A673 (cell line): ENCODE measurements at regions not wholly inside any gene's neighbourhood (a gene's known extent, or its start where the extent isn't known, plus 50 kb on each side); places are given as distances from the start of the nearest gene placed in this dataset.
"Not testable (repeated sequence)": the region's sequence is repeated elsewhere in the genome, so short reads cannot be mapped to it uniquely, and the experiment has no call there.

Experiments used
- CTCF ChIP-seq: fragments of 300-800, 200-600 bp; sonication (generic); conservative IDR thresholded peaks from 2 replicates; pipeline ENCODE4 v1.5.1; 2017; ENCODE audit warnings: low read depth, mild to moderate bottlenecking, antibody characterized with exemption, low read length, moderate library complexity, mixed read lengths
- EZH2 ChIP-seq: fragments of 200-600 bp; sonication (generic); IDR thresholded peaks from 2 replicates; pipeline ENCODE4 v1.6.1; 2017; ENCODE audit warnings: borderline replicate concordance, low read depth, mild to moderate bottlenecking, mixed read lengths, antibody characterized with exemption, low read length; ENCODE audit not compliant: poor library complexity, severe bottlenecking

GRCh38 chr21:14015841-14016240 lies 194.9 kb downstream of the LIPI start:
- TF ChIP-seq CTCF, EZH2: not testable (repeated sequence)
